ENCODE measurements at regions not wholly inside any gene's neighbourhood (a gene's known extent, or its start where the extent isn't known, plus 50 kb on each side); places are given as distances from the start of the nearest gene placed in this dataset.

- TF ChIP-seq CTCF (conservative IDR thresholded peaks at IDR 0.05; ENCODE audit: low read depth in 2 of 2) (no peak), EZH2 (IDR thresholded peaks at IDR 0.05; ENCODE audit: low read depth, unreplicated experiment) (no peak), REST (IDR thresholded peaks at IDR 0.05; ENCODE audit: unreplicated experiment) (no peak), EZH2phosphoT487 (IDR thresholded peaks at IDR 0.05; ENCODE audit: unreplicated experiment) (no peak), POLR2AphosphoS5 (IDR thresholded peaks at IDR 0.05; ENCODE audit: low read depth) (no peak), ZNF114 (CRISPR knock-in tag; IDR thresholded peaks at IDR 0.05) (no peak), CREB1 (CRISPR knock-in tag; IDR thresholded peaks at IDR 0.05; ENCODE audit: low read depth) (no peak), STAT1 (IDR thresholded peaks at IDR 0.05; ENCODE audit: unreplicated experiment) (no peak), JUNB (IDR thresholded peaks at IDR 0.05; ENCODE audit: unreplicated experiment) (no peak), ETS1 (IDR thresholded peaks at IDR 0.05) (no peak), ZNF331 (CRISPR knock-in tag; IDR thresholded peaks at IDR 0.05; ENCODE audit: low read depth) (no peak)
These were observed 283.9 kb downstream of the TECRL start for GRCh38 chr4:64125354-64125753.
